ENCODE measurements at regions not wholly inside any gene's neighbourhood (a gene's known extent, or its start where the extent isn't known, plus 50 kb on each side); places are given as distances from the start of the nearest gene placed in this dataset.

GRCh38 chr5:97986069-97986468, 787.4 kb upstream of the RGMB start (continued):
- no peak for TF ChIP-seq ZNF512 (CRISPR knock-in tag; IDR thresholded peaks at IDR 0.05; ENCODE audit: borderline replicate concordance)
- no peak for TF ChIP-seq ZNF396 (CRISPR knock-in tag; IDR thresholded peaks at IDR 0.05; ENCODE audit: borderline replicate concordance)
- no peak for TF ChIP-seq IRF2 (CRISPR knock-in tag; IDR thresholded peaks at IDR 0.05; ENCODE audit: borderline replicate concordance, low read depth)

- DNase-seq (ENCODE audit: low spot score) (no peak), ATAC-seq (no peak)
- Mint-ChIP-seq H3K4me3 (no peak overlapping the region), H3K27ac (no peak overlapping the region), H3K4me1 (peaks cover 1% of the 10 kb centered on the region), H3K9me3 (peaks cover 35% of the 10 kb centered on the region), H3K36me3 (peaks cover 22% of the 10 kb centered on the region), H3K27me3 (ENCODE audit: low read depth) (no peaks in the 10 kb centered on the region)
- CTCF ChIA-PET = no interaction called here
- no peak for TF ChIP-seq ZNF219 (CRISPR knock-in tag; IDR thresholded peaks at IDR 0.05; ENCODE audit: borderline replicate concordance)
- no peak for TF ChIP-seq CTCF (IDR thresholded peaks at IDR 0.05)
- POLR2A ChIA-PET = no interaction called here
Measured at GRCh38 chr5:97991236-97991635, 782.2 kb upstream of the RGMB start.

GRCh38 chr5:97998941-97999340, 774.5 kb upstream of the RGMB start:
- Mint-ChIP-seq H3K27me3 (ENCODE audit: low read depth) (no peaks in the 10 kb centered on the region), H3K4me1 (no peaks in the 10 kb centered on the region), H3K4me3 (no peak overlapping the region), H3K9me3 (peaks cover 25% of the 10 kb centered on the region), H3K36me3 (peaks cover 5% of the 10 kb centered on the region), H3K27ac (no peak overlapping the region)
- ChIA-PET POLR2A (no interaction called here), CTCF (no interaction called here)
- TF ChIP-seq CREM (CRISPR knock-in tag; IDR thresholded peaks at IDR 0.05) (no peak), ESRRA (CRISPR knock-in tag; IDR thresholded peaks at IDR 0.05; ENCODE audit: borderline replicate concordance) (no peak), NFATC4 (CRISPR knock-in tag; IDR thresholded peaks at IDR 0.05) (no peak), ZNF281 (CRISPR knock-in tag; IDR thresholded peaks at IDR 0.05) (no peak)
- DNase-seq (ENCODE audit: low spot score) (no peak), ATAC-seq (no peak)

- Mint-ChIP-seq H3K27ac (no peak overlapping the region), H3K4me3 (no peak overlapping the region), H3K9me3 (peaks cover 40% of the 10 kb centered on the region), H3K4me1 (no peaks in the 10 kb centered on the region), H3K36me3 (no peaks in the 10 kb centered on the region), H3K27me3 (ENCODE audit: low read depth) (no peaks in the 10 kb centered on the region; the same call in 1 of the 2 replicates)
- POLR2A ChIA-PET = no interaction called here
- no peak for DNase-seq (ENCODE audit: low spot score)
- CTCF ChIA-PET = no interaction called here
- ATAC-seq = no peak
- TF ChIP-seq RORB (CRISPR knock-in tag; IDR thresholded peaks at IDR 0.05) (no peak), GRHL2 (CRISPR knock-in tag; IDR thresholded peaks at IDR 0.05; ENCODE audit: insufficient replicate concordance, severe bottlenecking) (no peak), JAZF1 (CRISPR knock-in tag; IDR thresholded peaks at IDR 0.05) (no peak), HMGXB4 (CRISPR knock-in tag; IDR thresholded peaks at IDR 0.05) (no peak), SMAD4 (CRISPR knock-in tag; IDR thresholded peaks at IDR 0.05) (no peak), ETV6 (CRISPR knock-in tag; IDR thresholded peaks at IDR 0.05) (no peak), ZNF281 (CRISPR knock-in tag; IDR thresholded peaks at IDR 0.05) (no peak), OVOL2 (CRISPR knock-in tag; IDR thresholded peaks at IDR 0.05; ENCODE audit: borderline replicate concordance) (no peak), MLX (CRISPR knock-in tag; IDR thresholded peaks at IDR 0.05) (no peak), CREB1 (CRISPR knock-in tag; IDR thresholded peaks at IDR 0.05) (no peak)
Measured at GRCh38 chr5:98004463-98004862, 769.0 kb upstream of the RGMB start.

Data from WTC11 (cell line).